ENCODE measurements at regions not wholly inside any gene's neighbourhood (a gene's known extent, or its start where the extent isn't known, plus 50 kb on each side); places are given as distances from the start of the nearest gene placed in this dataset.
"Not testable (repeated sequence)": the region's sequence is repeated elsewhere in the genome, so short reads cannot be mapped to it uniquely, and the experiment has no call there.

DNA sequence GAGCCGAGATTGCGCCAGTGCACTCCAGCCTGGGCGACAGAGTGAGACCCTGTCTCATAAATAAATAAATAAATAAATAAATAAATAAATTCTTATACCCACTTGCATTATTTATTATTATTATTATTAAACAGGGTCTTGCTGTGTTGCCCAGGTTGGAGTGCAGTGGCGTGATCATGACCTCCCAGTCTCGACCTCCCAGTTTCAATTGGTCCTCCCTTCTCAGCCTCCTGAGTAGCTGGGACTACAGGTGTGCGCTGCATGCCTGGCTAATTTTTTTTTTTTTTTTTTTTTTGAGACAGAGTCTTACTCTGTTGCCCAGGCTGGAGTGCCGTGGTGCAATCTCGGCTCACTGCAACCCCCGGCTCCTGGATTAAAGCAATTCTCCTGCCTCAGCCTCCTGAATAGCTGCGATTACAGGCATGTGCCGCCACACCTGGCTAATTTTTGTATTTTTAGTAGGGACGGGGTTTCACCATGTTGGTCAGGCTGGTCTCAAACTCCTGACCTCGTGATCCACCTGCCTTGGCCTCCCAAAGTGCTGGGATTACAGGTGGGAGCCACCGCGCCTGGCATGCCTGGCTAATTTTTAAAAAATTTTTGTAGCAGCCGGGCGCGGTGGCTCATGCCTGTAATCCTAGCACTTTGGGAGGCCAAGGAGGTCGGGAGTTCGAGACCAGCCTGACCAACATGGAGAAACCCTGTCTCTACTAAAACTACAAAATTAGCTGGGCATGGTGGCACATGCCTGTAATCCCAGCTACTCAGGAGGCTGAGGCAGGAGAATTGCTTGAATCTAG lies 150.2 kb downstream of the SEC14L1 start:
- DNase-seq, result not testable (repeated sequence)

DNA sequence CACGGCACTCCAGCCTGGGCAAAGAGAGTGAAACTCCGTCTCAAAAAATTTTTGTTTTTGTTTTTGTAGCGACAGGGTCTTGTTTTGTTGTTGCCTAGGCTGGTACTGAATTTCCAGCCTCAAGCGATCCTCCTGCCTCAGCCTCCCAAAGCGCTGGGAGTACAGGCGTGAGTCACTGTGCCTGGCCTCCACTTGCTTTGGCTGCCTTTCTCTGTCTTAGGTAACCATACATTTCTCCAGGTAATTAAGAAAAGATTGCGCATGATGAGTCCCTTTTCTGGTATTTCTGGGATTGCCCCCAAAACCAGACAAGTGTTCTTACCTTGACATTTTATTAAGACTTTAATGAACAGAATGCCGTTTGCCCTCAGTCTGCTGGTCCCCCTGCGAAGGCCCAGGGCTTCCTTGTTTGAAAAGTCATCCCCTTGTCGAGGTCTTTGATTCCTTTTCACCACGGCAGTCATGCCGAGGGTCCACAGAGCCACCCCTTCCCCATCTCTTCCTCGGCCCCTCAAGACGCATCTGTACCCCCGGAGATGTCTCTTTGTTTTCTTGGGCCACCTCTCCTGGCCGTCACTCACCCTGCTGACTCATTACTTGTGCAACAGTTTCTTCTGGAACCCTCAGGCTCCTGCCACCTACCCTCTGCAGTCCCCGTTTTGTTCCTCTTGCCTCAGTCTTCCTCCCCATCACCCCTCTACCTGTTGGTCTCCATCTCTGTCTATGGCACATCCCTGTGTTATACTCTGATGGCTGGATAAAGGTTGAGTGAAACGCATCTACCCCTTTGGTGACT lies 151.0 kb downstream of the SEC14L1 start:
- DNase-seq, result no peak

DNA sequence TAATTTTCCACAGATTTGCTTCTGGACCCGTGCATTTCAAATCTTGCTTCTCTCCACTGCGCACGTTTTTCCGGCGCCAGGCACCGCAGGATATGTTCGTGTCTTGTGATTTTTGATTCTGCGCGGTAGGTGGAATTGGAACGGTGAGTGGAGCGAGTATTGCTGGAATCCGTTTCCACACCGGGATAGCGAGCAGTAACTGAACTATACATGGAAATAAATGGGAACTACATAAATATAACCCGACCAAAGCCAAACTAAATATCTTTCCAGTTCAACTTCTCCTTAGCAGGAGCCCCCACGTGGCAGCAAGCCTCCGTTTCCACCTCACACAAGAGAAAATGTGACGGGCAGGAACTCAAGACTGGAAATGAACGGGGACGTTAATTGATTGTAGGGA lies 154.0 kb downstream of the SEC14L1 start:
- no peak for DNase-seq

DNA sequence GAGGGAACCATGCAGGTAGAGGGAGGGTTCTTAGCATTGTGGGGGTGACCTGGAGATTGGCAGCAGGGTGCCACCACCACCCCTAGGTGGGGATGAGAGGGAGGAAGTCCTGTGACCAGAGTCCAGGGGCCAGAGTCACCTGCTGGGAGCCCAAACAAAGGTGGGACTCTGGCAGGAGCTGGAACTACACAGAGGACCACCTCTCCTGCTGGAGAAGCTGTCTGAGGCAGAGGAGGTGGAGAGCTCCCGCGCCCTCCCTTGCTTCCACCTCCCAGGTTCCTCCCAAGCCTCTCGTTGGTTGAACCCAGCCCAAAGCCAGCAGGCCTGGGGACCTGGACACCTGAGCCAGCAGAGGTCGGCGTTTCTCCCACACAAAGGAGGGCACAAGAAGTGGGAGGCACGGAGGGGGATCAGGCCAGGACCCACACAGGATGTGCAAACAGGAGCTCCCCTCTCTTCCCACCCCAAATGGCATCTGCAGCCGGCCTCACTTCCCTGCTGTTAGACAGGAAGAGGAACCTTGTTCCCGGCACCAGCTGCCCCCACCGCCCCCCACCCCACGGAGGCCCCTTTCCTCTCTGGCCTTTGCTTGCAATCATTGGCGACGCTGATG lies 154.6 kb downstream of the SEC14L1 start:
- no peak for DNase-seq

DNA sequence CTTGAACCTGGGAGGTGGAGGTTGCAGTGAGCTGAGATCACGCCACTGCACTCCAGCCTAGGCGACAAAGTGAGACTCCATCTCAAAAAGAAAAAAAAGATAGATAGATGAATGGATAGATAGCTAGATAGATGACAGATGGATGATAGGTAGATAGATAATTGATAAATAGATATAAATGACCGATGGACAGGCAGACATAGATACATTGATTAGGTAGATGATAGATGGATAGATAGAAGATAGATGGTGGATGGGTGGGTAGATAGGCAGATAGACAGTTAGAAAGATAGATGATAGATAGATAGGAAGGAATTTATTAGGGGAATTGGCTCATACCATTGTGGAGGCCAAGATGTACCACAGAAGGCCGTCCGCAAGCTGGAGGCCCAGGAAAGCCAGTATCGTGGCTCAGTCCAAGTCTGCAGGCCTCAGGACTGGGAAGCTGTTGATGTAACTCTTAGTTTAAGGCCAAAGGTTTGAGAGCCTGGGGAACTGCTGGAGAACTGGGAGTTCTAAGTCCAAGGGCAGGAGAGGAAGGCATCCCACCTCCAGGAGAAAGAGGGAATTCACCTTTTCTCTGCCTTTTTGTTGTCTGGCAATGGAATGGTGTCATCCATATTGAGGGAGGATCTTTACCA lies 156.1 kb downstream of the SEC14L1 start:
- no peak for DNase-seq

DNA sequence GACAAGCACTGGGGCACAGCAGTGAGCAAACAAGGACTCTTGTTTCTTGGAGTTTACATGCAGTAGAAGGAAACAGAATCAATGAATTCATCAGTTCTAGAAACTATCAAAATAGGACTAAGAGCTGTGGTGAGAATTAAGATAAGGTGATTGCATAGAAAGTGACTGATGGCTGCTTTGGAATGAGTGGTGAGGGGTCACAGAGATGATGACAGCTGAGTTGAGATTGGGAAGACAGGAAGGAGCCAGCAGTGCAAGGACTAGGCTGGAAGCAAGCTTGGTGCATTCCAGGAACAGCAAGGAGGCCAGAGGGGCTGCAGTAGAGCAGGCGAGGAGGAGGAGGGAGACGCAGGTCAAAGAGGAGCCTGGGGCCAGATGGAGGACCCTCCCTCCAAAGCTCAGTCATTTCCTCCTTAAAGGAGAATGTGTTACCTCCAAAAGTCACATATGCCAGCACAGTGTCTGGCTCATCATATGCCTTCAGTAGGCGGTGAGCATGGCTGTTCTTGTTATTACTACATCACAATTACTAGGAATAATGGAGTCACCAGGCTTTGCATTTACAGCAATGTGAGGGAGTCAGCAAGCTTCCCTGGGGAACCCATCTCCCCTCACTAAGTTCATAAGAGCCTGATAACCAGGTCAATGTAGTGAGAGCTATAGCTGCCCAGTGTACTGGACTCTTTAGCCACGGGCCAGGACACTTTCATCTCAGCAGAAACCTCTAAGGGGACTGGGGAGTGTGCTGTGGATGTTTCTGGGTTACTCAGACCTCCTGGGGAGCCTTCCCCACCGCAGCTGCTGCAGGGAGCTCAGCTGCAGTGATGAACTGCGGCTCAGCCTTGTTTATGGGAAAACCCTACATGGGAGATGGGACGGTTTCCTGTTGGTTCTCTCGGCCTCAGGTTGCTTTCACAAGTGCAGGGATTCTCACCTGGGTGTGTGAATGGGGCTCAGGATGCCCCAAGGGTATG lies 157.2 kb downstream of the SEC14L1 start:
- DNase-seq, result no peak

DNA sequence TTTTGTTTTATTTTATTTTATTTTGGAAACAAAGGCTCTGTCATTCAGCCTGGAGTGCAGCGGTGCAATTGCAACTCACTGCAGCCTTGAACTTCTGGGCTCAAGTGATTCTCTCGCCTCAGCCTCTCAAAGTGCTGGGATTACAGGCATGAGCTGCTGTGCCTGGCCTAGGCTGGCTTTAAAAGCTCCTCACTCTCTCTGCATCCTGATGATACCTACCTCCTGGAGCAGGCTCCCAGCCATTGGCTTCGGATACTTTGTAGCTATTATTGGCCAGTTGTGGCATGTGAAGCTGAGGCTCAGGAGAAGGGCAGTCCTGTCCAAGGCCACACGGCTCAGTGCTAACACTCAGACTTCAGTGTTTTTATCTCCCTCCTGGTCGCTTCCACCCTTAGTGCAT lies 158.0 kb downstream of the SEC14L1 start:
- no peak for DNase-seq

DNA sequence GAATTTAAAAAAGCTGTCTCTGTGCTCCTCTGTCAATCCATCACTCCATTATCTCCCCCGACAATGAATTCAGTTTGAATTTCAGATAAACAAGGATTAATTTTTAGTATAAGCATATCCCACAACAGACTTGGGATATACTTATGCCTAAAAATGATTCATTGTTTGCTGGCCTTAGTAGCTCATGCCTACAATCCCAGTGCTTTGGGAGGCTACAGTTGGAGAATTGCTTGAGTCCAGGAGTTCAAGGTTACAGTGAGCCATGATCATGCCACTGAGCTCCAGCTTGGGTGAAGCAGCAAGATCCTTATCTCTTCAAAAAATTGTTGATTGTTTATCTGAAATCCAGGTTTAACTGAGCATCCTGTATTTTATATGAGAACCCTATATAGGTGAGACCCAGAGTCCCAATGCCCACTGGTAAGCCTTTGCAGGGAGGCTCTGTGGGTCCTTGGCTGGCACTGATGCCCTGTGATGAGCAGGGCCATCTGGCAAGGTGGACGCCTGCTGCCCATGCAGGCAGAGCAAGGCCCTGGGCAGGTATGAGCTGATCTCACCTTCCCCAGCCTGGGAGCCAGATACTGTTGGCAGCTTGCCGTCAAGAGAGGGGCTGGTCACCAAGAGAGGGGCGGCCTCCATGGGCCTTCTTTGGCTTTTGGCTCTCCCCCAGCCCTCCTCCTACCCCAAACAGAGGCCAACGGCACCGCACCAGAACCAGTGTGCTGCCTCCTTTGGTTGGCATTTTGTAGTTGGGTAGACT lies 158.7 kb downstream of the SEC14L1 start:
- DNase-seq, result no peak

DNA sequence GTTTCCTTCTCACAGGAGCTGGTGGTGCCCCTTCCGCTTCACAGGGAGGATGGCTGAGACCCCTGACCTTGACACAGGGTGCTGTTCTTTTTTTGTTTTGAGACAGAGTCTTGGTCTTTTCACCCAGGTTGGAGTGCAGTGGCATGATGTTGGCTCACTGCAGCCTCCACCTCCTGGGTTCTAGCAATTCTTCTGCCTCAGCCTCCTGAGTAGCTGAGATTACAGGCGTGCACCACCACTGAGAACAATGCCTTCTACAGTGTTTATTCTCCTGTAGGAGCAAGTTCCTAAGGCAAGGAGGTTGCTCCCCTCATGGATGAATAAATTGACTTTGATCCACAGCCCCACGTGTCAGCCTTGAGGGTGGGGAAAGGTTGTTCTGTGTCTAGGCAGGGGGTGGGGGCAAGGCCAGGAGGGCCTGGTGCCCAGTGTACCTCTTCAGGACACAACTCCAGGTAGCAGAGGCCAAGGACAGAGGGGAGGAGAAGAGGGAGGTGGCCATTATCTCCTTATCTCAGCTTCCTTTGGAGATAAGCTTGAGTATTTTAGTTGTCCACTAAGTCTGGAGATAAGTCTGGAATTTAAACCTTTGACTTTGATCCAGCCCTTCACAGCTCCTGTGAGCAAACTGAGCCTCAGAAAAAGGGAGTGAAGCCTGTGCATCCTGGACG lies 159.4 kb downstream of the SEC14L1 start:
- DNase-seq, result no peak

DNA sequence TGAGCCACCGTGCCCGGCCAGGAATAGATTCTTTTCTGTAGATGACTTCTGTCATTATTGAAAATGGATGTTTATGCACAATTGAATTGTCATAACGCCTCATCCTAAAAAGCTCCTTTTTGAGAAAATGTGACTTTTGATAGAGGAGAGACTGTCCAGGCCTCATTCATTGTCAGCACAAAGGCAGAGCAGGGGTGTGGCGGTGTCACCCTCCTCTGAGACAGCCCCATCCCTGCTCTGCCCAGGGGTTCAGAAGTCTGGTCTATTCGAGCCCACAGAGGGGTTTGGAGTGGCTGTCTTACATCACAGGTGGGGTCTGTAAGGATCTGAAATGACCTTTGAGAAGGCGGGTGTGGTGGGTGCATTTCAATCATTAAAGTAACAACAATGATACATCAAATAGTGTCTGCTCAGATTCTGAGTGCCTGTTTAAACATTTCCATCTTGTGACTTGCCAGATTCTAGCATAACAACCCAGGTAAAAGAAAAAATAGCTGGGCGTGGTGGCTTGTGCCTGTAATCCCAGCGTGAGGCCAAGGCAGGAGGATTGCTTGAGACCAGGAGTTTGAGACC lies 161.0 kb downstream of the SEC14L1 start:
- DNase-seq, result no peak

DNA sequence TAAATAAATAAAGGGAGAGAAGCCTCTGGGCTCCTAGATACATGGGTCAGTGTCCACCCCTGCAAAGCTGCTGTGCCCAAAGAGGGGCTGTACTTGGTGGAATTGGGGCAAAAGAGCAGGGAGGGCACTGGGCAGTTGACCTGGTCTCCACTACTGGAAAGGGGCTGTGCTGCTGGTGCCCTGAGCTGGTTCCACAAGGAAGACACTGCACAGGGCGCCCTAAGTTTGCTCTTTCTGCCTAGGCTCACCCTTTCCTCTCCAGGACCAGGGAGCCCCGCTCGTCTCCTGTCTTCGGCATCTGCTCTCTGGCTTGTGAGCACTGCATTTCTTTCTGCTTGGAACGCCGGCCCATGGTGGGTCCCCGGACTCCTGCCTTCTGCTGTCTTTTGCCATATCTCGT lies 161.9 kb downstream of the SEC14L1 start:
- no peak for DNase-seq

DNA sequence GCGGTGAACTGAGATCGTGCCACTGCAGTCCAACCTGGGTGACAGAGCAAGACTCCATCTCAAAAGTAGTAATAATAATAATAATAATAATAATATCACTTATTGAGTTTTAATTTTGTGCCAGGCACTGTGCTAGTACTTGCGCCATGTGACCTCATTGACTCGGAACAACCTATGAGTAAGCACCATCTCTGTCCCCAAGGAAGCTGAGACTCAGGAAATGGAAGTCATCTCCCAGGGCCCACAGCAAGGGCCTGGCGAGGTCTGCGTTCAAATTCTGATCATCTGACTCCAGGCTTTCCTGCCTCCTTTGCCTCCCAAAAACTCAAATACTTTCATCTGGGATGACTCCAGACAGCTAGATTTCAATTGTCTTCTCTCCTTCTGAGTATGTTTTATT lies 162.9 kb downstream of the SEC14L1 start:
- DNase-seq, result no peak

DNA sequence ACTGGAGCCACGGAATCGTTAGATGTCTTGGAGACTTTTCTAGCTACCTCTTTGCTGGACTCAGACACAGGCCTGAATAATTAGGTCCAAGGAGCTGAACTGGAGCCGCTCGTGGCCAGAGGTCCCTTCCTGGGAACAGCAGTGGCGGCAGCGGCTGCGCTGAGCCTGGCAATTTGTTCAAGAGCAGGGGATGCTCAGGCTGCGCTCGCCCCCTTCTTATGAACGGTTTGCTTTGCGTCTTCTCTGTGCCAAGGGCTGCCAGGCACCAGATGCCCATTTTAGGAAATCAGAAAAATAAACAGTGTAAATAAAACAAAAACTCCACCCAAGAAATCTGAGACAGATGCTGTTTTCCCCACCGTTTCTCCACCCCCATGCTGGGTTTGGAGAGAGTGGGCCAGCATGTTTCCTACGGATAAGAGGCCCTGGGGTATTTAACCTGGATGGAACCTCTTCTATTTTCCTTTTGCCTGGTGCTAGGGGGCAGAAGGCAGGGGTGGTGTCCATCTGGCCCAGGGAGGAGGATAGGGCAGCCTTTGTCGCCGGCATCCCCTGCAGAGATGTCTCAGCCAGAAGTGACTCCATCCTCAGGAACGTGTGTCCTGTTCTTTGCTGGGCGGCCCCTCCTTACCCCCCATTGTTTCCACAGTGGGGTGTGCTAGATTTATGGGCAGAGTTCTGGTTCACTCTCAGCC lies 163.4 kb downstream of the SEC14L1 start:
- DNase-seq, result no peak

DNA sequence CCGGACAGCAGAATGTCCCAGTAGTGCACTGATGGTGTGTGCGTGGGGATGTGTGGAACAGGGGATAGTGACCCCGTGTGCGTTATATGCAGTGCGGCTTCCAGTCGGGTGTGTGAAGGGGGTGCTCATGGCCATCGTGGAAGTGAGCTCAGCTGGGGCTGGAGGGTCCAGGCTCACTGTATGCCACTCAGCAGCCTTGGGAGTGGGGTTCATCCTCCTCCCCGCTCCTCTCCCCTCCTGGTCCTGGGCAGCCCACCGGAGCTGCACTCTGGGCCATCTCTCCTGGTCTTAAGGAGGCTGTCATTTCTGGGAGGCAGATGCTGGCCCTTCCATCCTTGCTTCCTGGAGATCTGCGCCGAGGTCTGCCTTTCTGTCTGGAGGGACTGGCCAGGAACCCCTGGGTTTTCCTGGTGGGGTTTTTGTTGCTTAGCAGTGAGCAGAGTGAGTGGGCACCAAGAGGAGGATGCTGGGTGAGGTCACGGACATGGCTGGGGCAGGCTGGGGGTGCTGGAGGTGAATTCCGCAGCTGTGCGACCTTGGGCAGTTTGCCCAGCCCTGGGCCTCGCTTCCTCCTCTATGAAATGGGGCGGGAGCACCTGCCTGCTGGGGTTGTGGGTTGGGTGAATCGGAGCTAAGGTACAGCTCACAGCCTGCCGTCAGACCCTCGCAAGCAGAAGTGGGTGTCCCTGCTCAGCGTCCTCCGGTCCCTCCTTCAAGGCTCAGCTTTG lies 164.1 kb downstream of the SEC14L1 start:
- DNase-seq, result no peak

DNA sequence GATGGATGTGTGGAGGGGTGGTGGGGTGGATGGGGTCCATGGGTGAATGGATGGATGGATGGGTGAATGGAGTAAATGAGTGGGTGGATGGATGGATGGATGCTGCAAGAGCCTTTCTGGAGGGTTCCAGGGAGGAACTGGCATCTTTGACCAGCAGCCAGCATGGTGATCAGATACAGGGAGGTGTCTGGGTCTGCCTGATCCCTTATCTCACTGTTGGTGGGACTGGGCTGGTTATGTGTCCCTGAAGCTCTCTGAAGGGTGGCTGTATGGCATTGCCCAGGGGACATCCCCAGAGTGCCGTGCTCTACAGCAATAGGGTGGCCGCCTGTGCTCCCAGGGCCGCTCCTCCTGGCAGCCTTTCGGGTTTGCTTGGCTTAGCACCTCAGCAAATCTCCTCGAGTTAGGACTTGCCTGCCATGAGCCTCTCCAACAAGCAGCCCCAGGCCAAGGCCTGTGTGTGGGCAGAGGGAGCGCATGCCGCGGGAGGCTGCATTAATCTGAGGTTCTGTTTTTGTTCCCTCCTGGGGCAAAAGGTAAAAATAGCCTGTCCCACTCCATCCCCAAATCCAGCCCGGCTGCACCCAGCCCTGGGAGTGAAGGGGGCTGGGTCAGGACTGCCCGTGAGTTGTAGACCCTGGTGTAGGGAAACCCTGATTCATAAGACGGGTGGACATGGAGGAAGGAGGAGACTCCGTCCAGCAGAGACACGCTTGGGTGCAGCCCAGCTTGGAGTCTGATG lies 165.4 kb downstream of the SEC14L1 start:
- no peak for DNase-seq

DNA sequence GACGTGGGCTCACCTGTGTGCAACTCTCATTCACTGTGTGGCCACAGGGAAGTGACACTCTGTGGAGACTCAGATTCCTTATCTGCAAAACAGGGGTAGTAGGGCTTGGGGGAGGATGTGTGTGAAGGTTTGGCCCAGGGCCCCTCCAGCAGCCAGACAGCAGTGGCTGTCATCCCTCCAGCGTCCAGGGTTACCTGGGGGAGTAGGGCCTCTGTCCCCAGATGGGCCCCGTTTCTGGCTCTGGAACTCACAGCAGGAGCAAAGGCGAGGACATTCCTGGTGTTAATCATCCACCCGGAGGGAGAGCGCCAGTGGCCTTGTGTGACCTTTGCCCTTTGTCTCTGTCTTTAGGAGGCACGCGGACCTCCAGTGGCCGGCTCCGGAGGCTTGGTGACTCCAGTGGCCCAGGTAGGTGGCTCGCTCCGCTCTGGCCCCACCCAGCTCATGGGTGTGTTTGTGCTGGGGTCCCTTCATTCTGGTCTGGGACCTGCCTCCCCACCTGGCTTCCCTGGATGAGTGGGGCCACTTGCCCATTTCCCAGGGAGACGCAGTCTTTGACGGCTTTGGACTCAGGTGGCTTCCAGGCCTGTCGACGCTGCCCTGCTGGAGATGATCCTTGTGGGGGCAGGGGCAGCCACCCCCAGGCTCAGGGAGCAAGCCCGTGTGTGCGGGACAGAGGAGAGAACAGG lies 166.2 kb downstream of the SEC14L1 start:
- DNase-seq, result no peak

DNA sequence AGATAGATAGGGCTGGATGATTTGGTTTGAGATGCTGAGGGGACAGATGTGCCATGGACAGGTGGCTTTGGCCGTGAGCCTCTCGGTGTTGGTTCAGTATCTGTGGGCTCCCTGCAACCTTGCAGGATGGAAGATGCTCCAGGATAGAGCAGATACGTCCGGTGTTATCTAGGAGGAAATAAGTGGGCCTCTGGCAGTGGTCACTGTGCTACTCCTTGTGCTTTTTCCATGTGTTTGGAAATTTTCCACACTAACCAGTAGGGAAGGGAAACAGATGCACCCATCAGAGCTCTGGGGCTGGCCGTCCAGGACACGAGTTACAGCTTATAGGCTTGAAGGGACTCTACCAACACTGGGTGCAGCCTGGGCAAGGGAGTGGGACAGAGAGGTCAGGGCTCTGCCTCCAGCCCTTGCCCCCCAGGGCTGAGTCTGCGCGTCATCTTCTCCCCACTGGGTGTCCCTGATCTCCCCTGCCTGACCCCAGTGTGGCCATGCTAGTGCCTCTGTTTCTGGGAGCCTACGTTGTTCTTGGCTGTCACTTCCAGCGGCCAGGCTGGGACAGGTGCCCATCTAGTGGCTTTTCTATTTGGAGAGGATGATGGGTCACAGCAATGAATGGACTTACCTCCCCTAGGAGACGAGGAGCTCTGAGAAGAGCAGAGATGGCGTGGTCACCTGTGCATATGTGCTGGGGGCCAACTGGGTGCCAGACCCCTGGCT lies 166.9 kb downstream of the SEC14L1 start:
- DNase-seq, result no peak
